Mesothelial cell of epicardium (in vitro differentiated cells): ENCODE measurements at regions not wholly inside any gene's neighbourhood (a gene's known extent, or its start where the extent isn't known, plus 50 kb on each side); places are given as distances from the start of the nearest gene placed in this dataset.

ENCODE experiments used
- DNase-seq, 2 experiments: peaks; one replicate each; pipeline ENCODE4 v3.0.0; 2021; ENCODE audit warnings: low spot score in 2 of 2; ENCODE audit not compliant: unreplicated experiment in 2 of 2
- H3K27ac Mint-ChIP-seq: 2 replicates; pipeline ENCODE4 v1.8.0; 2021; ENCODE audit warnings: mixed read lengths
- H3K27me3 Mint-ChIP-seq: 2 replicates; pipeline ENCODE4 v1.8.0; 2021; ENCODE audit warnings: low read depth, mixed read lengths
- H3K36me3 Mint-ChIP-seq: 2 replicates; pipeline ENCODE4 v1.8.0; 2021; ENCODE audit warnings: mixed read lengths
- H3K4me1 Mint-ChIP-seq: 2 replicates; pipeline ENCODE4 v1.8.0; 2021; ENCODE audit warnings: mixed read lengths
- H3K4me3 Mint-ChIP-seq: 2 replicates; pipeline ENCODE4 v1.8.0; 2021; ENCODE audit warnings: mild to moderate bottlenecking, moderate library complexity, mixed read lengths
- H3K9me3 Mint-ChIP-seq: 2 replicates; pipeline ENCODE4 v1.8.0; 2021; ENCODE audit warnings: mixed read lengths
- CTCF ChIP-seq: fragments of 200-600 bp; sonication (generic); IDR thresholded peaks from one replicate; pipeline ENCODE4 v1.5.0; 2021; ENCODE audit warnings: antibody characterized with exemption; ENCODE audit not compliant: unreplicated experiment

- no peaks in the 10 kb centered on the region for H3K36me3 Mint-ChIP-seq
- no peak for DNase-seq
- no peaks in the 10 kb centered on the region for H3K27me3 Mint-ChIP-seq
- H3K9me3 Mint-ChIP-seq: no peaks in the 10 kb centered on the region
- H3K4me1 Mint-ChIP-seq: peaks cover 23% of the 10 kb centered on the region
- TF ChIP-seq CTCF: no peak
- no peak overlapping the region for H3K4me3 Mint-ChIP-seq
- H3K27ac Mint-ChIP-seq: no peak overlapping the region
Measured at GRCh38 chr6:26217714-26218075, 130.5 kb downstream of the HFE start.

GRCh38 chr6:26218824-26219223 is 131.6 kb downstream of the HFE start:
- H3K4me1 Mint-ChIP-seq: peaks cover 22% of the 10 kb centered on the region
- no peak overlapping the region for H3K27ac Mint-ChIP-seq
- no peaks in the 10 kb centered on the region for H3K9me3 Mint-ChIP-seq
- H3K36me3 Mint-ChIP-seq: no peaks in the 10 kb centered on the region
- no peak overlapping the region for H3K4me3 Mint-ChIP-seq
- no peaks in the 10 kb centered on the region for H3K27me3 Mint-ChIP-seq
- DNase-seq: no peak
- TF ChIP-seq CTCF: no peak

- H3K4me3 Mint-ChIP-seq: no peak overlapping the region
- no peak for DNase-seq
- H3K27ac Mint-ChIP-seq: peak overlapping the region; percentile 86
- peaks cover 22% of the 10 kb centered on the region for H3K4me1 Mint-ChIP-seq
- TF ChIP-seq CTCF: no peak
- no peaks in the 10 kb centered on the region for H3K27me3 Mint-ChIP-seq
- no peaks in the 10 kb centered on the region for H3K9me3 Mint-ChIP-seq
- H3K36me3 Mint-ChIP-seq: no peaks in the 10 kb centered on the region
Measured at GRCh38 chr6:26220145-26220970, 133.1 kb downstream of the HFE start.

GRCh38 chr6:26221186-26221585 is 134.0 kb downstream of the HFE start:
- peaks cover 22% of the 10 kb centered on the region for H3K4me1 Mint-ChIP-seq
- H3K27me3 Mint-ChIP-seq: no peaks in the 10 kb centered on the region
- H3K4me3 Mint-ChIP-seq: no peak overlapping the region
- peak overlapping the region; percentile 55 for H3K27ac Mint-ChIP-seq
- H3K9me3 Mint-ChIP-seq: no peaks in the 10 kb centered on the region
- DNase-seq: no peak
- TF ChIP-seq CTCF: no peak
- no peaks in the 10 kb centered on the region for H3K36me3 Mint-ChIP-seq

GRCh38 chr6:26222571-26222970 is 135.3 kb downstream of the HFE start:
- Mint-ChIP-seq H3K9me3 (no peaks in the 10 kb centered on the region), H3K4me1 (peaks cover 30% of the 10 kb centered on the region), H3K27me3 (no peaks in the 10 kb centered on the region), H3K36me3 (no peaks in the 10 kb centered on the region), H3K27ac (no peak overlapping the region), H3K4me3 (no peak overlapping the region)
- no peak for DNase-seq
- TF ChIP-seq CTCF: no peak

GRCh38 chr6:26223228-26223627 is 136.0 kb downstream of the HFE start:
- TF ChIP-seq CTCF: no peak
- no peaks in the 10 kb centered on the region for H3K36me3 Mint-ChIP-seq
- H3K27ac Mint-ChIP-seq: no peak overlapping the region
- no peak overlapping the region for H3K4me3 Mint-ChIP-seq
- no peaks in the 10 kb centered on the region for H3K27me3 Mint-ChIP-seq
- DNase-seq: no peak
- H3K9me3 Mint-ChIP-seq: no peaks in the 10 kb centered on the region
- peaks cover 28% of the 10 kb centered on the region for H3K4me1 Mint-ChIP-seq
